Ascending aorta (tissue), 2 donors: ENCODE measurements at regions not wholly inside any gene's neighbourhood (a gene's known extent, or its start where the extent isn't known, plus 50 kb on each side); places are given as distances from the start of the nearest gene placed in this dataset.

Experiments used
- DNase-seq, 2 donors: peaks; one replicate each; pipeline ENCODE4 v3.0.0-alpha.2; 2019; ENCODE audit warnings: low spot score in 2 of 2
- H3K27ac ChIP-seq, 2 donors: fragments of 200-600 bp; sonication (generic); one replicate each; pipeline ENCODE4 v1.5.1; 2016 to 2017; ENCODE audit warnings: mild to moderate bottlenecking in 1 of 2
- H3K27me3 ChIP-seq: fragments of 200-600 bp; sonication (generic); one replicate; pipeline ENCODE4 v1.5.1; 2017
- H3K36me3 ChIP-seq, 2 donors: fragments of 200-600 bp; sonication (generic); one replicate each; pipeline ENCODE4 v1.5.1; 2016
- H3K4me1 ChIP-seq, 2 donors: fragments of 200-600 bp; sonication (generic); one replicate each; pipeline ENCODE4 v1.5.1; 2016 to 2017; ENCODE audit warnings: mild to moderate bottlenecking in 1 of 2
- H3K4me3 ChIP-seq, 2 donors: fragments of 200-600 bp; sonication (generic); one replicate each; pipeline ENCODE4 v1.5.1; 2016 to 2017; ENCODE audit warnings: mild to moderate bottlenecking in 1 of 2
- H3K9me3 ChIP-seq, 2 donors: fragments of 200-600 bp; sonication (generic); one replicate each; pipeline ENCODE4 v1.5.1; 2016
- CTCF ChIP-seq, 3 experiments: fragments of 200-600 bp in 2 of 3; fragments of 450-650 bp in 1 of 3; sonication (generic) in 2 of 3; IDR thresholded peaks; one replicate each; pipeline ENCODE4 v1.5.1; 2016 to 2019; ENCODE audit warnings: antibody characterized with exemption in 3 of 3, mild to moderate bottlenecking in 1 of 3, moderate library complexity in 1 of 3
- intact Hi-C: fragments of 100-400 bp; cut with DNase I; formaldehyde crosslinking; loops from one replicate; pipeline ENCODE4 v1.15.1; 2023

GRCh38 chr10:111151595-111152307 lies 74.9 kb downstream of the ADRA2A start:
- DNase-seq: no peak
- no peak overlapping the region for H3K27ac ChIP-seq
- no peaks in the 10 kb centered on the region for H3K9me3 ChIP-seq
- no peaks in the 10 kb centered on the region for H3K27me3 ChIP-seq
- H3K4me3 ChIP-seq: no peak overlapping the region
- H3K4me1 ChIP-seq: no peaks in the 10 kb centered on the region
- no peak for TF ChIP-seq CTCF (IDR thresholded peaks at IDR 0.05)
- intact Hi-C loops: no loop called here
- H3K36me3 ChIP-seq: no peaks in the 10 kb centered on the region

GRCh38 chr10:111156754-111157153 lies 79.9 kb downstream of the ADRA2A start:
- H3K4me3 ChIP-seq: no peak overlapping the region
- no peaks in the 10 kb centered on the region for H3K27me3 ChIP-seq
- TF ChIP-seq CTCF (IDR thresholded peaks at IDR 0.05): no peak
- no peak for DNase-seq
- H3K4me1 ChIP-seq: no peaks in the 10 kb centered on the region
- no peak overlapping the region for H3K27ac ChIP-seq
- no peaks in the 10 kb centered on the region for H3K9me3 ChIP-seq
- intact Hi-C loops: no loop called here
- no peaks in the 10 kb centered on the region for H3K36me3 ChIP-seq

- intact Hi-C loops: no loop called here
- no peaks in the 10 kb centered on the region for H3K9me3 ChIP-seq
- H3K4me3 ChIP-seq: no peak overlapping the region
- no peak for DNase-seq
- no peak overlapping the region for H3K27ac ChIP-seq
- TF ChIP-seq CTCF (IDR thresholded peaks at IDR 0.05): no peak
- H3K4me1 ChIP-seq: no peaks in the 10 kb centered on the region
- H3K27me3 ChIP-seq: no peaks in the 10 kb centered on the region
- H3K36me3 ChIP-seq: no peaks in the 10 kb centered on the region
Measured at GRCh38 chr10:111158595-111158994, 81.8 kb downstream of the ADRA2A start.

- no peak for TF ChIP-seq CTCF (IDR thresholded peaks at IDR 0.05)
- Histone ChIP-seq H3K9me3 (no peaks in the 10 kb centered on the region), H3K27ac (no peak overlapping the region), H3K36me3 (no peaks in the 10 kb centered on the region), H3K4me3 (no peak overlapping the region), H3K4me1 (no peaks in the 10 kb centered on the region), H3K27me3 (no peaks in the 10 kb centered on the region)
- DNase-seq: no peak
- intact Hi-C loops: no loop called here
Measured at GRCh38 chr10:111161109-111161874, 84.5 kb downstream of the ADRA2A start.

GRCh38 chr10:111171183-111171582 lies 94.4 kb downstream of the ADRA2A start:
- no peak overlapping the region for H3K27ac ChIP-seq
- H3K4me3 ChIP-seq: no peak overlapping the region
- TF ChIP-seq CTCF (IDR thresholded peaks at IDR 0.05): no peak
- no peaks in the 10 kb centered on the region for H3K27me3 ChIP-seq
- DNase-seq: no peak
- intact Hi-C loops: no loop called here
- H3K9me3 ChIP-seq: no peaks in the 10 kb centered on the region
- no peaks in the 10 kb centered on the region for H3K36me3 ChIP-seq
- H3K4me1 ChIP-seq: no peaks in the 10 kb centered on the region
